Fibroblast of skin of left quadriceps (primary cell): ENCODE measurements at regions not wholly inside any gene's neighbourhood (a gene's known extent, or its start where the extent isn't known, plus 50 kb on each side); places are given as distances from the start of the nearest gene placed in this dataset.

ENCODE experiments used
- DNase-seq, 2 experiments: peaks; one replicate each; pipeline ENCODE4 v3.0.0-alpha.2; 2013; ENCODE audit warnings: low read depth in 2 of 2

- no peak for DNase-seq
Measured at GRCh38 chr4:1477045-1477840, 71.0 kb upstream of the NKX1-1 start.

DNA sequence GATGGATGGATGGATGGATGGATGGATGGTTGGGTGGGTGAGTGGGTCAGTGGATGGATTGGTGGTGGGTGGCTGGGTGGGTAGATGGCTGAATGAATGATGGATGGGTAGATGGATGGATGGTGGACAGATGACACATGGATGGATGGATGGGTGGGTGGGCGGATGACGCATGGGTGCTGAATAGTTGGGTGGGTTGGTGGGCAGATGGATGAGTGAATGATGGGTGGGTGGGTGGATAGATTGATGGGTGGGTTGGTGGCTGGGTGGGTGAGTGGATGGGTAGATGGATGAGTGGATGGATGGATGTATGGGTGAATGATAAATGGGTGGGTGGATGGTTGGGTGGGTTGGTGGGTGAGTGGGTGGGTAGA lies 69.9 kb upstream of the NKX1-1 start:
- DNase-seq, result no peak

DNA sequence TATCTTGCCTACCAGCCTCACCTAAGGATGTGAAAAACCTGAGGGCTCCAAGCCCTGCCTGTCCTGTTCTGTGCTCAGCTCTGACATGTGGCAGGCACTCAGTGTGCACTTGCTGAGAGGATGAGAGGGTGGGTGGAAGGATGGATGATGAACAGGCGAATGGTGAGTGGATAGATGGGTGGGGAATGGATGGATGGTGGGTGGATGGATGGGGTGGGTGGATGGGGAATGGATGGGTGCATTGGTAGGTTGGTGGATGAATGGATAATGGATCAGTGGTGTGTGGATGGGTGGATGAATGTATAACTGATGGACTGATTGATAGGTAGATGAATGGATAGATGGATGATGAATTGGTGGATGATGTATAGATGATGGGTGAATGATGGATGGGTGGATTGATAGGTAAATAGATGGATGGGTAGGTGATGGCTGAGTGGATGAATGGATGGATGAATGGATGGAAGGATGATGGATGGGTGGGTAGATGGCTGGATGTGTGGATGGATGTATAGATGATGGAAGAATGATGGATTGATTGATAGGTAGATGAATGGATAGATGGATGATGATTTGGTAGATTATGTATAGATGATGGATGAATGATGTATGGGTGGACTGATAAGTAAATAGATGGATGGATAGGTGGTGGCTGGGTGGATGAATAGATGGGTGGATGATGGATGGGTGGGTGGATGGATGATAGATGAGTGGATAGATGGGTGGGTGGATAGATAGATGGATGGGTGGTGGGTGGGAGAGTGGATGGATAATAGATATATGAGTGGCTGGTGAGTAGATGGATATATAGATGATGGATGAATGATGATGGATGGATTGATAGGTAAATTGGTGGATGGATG lies 69.3 kb upstream of the NKX1-1 start:
- no peak for DNase-seq

- no peak for DNase-seq
Measured at GRCh38 chr4:1474126-1475090, 68.2 kb upstream of the NKX1-1 start.

DNA sequence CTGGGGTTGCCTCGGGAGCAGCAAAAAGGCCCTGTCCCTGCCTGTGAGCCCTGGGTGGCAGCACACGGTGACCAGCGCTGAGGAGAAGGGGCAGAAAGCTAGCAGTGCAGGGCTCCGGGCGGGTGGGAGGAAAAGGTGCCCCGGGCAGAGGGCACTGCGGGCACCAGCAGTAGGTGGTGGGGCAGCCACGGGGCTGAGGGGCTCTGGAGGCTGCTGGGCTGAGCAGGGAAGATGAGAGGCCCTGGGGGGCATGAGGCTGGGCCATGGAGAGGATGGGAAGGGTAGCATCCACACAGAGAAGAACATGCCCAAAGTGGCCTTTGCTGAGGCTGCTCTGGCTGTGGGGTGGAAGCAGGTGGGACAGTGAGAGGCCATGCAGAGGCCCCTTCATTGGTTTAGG lies 67.5 kb upstream of the NKX1-1 start:
- DNase-seq, result no peak

DNA sequence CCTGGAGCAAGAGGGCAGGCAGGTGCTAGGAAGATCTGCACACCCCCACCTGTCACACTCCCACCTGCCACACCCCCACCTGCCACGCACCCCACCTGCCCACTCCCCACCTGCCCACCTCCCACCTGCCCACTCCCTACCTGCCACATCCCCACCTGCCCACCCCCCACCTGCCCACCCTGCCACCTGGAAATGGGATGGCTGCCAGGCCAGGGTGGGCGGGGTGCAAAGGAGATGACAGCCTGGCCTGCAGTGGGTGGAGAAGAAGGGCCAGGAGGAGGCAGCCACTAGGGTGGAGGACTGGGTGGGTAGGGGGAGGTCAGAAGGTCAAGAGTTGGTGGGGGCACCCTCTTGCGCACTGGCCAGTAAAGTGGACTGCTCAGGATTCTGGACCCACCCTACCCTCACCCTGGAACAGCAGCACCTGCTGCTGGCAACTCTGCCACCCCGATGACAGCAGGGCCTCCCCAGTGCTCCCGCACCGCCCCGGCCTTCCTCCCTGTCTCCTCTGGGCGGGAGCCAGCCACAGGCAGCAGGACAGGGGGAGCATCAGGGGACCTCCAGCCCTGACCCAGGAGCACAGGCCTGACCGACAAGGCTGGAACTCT lies 66.8 kb upstream of the NKX1-1 start:
- no peak for DNase-seq

DNA sequence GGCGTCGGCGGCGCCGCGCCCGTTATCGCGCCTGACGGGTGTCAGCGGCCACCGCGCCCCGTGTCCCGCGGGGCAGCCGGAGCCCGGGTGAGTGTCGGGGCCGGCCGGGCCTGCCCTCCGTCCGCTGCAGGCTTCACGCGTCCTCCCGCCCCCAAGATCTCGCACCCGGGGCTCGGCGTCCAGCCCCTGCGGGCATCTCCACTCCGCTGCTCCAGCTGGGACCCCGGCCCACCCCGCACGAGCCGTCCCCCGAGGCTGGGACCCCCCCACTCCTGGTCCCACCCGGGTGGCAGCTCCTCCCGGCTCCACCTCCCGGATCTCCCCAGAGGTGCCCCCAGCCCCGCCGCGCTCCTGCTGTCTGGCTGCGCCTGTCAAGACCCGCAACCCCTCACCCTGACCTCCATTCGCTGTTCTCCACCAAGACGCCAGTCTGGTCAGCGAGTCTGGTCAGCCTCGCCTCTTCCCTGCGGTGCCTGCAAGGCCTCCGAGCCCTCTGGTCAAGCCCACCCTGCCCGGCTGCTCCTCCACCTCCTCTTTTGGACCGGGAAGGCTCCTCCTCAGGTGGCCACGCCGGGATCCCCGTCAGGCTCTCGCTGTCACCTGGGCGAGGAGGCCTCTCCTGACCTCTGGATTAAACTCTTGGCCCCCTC lies 66.0 kb upstream of the NKX1-1 start:
- no peak for DNase-seq

- DNase-seq, result no peak
Measured at GRCh38 chr4:1471443-1472147, 65.4 kb upstream of the NKX1-1 start.

DNA sequence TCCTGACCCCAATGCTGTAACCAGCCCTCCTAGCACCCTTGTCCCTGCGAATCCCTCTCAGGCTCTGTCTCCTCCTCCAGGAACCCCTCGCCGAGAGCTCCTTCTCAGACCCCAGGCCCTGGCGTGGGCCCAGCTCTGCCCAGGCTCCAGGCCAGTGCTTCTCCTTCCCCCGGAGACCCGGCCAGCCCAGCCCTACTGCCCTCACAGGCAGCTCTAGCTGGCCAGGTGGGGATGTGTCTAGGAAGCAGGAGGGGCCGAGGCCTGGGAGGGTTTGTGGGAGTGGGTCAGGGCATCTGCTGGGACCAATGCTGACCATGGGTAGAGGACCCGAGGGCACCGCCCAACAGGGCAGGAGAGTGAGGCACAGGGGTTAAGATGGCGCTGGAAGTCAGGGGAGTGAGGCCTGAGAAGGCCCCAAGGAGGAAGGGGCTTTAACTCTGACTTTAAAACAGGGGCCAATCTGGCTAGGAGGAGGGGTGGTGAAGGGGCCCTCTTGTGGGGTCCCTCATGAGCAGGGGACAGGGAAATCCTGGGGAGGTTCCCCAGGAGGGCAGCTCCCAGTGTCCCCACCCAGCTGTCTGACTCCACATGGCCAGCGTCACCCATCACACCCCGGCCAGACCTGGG lies 64.7 kb upstream of the NKX1-1 start:
- DNase-seq, result no peak

GRCh38 chr4:1470393-1470670 lies 64.1 kb upstream of the NKX1-1 start:
- no peak for DNase-seq

DNA sequence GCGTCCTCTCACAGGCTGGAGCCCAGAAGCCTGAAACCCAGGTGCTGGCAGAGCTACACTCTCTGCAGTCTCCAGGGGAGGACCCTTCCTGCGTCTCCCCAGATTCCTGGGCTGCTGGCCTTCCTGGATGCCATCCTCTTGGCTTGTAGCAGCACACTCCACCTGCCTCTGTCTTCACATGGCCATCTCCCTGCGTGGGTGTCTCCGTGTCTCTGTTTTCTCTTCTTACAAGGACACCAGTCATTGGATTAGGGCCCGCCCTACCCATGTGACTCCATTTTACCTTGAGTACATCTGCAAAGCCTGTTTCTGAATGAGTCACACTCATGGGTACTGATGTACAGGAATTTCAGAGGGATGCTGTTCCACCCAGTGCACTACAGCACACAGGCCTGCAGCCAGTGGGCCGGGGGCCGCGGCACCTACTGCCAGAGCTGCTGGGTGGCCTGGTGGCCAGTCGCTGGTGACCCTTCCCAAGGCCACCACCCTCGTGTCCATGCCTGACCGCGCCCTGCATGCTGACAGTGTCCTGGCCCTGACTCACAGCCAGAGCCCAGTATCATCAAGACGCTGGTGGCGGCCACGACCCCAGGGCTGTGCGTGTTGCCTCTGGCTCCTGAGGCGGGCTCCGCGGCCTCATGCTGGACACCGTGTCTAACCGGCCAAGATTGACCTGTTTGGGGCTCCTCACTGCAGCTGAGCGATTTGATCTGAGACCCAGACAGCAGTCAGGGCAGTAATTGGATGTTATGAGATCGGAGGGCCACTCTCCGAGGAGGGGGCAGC lies 63.6 kb upstream of the NKX1-1 start:
- no peak for DNase-seq

- no peak for DNase-seq
Measured at GRCh38 chr4:1469043-1469442, 62.8 kb upstream of the NKX1-1 start.

GRCh38 chr4:1467581-1468458 lies 61.6 kb upstream of the NKX1-1 start:
- DNase-seq, result no peak

- no peak for DNase-seq
Measured at GRCh38 chr4:1466863-1467165, 60.6 kb upstream of the NKX1-1 start.

DNA sequence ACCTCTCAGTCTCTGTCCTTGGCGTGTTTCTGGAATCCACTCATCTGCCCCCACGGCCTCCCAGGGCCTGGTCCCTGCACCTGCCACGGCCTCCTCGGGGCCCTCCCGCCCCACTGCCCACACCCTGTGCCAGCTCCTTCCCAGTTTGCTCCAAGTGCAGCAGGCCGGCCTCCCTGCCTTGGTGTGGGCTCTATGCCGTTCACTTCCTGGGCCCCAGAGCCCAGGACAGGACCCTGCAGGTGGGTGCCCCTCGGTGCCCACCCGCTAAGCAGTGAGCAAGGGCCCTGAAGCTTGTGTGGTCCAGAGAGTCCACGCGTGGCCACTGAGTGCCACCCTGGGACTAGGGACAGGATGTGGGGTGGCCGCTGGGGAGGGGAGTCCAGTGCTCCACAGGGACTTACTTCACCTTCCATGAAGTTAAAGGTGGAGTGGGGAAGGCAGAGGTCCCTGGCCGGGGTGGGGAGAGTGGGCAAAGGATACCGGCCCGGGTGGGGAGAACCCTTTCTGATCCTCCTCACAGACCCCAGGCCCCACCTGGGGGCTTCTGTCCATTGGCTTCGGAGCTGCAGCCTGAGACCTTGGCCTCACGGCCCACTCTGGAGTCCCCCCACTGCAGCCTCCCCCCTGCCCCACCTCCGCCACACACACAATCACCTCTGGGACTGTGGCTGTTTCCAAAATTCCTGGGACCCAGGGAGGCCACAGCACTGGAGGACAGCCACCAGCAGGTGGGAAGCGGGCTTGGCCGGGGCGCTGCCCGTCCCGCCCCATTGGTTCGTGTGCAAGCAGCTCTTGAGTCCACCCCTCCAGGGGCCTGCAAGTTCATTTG lies 60.0 kb upstream of the NKX1-1 start:
- no peak for DNase-seq

GRCh38 chr4:1465173-1466033 lies 59.2 kb upstream of the NKX1-1 start:
- DNase-seq, result no peak
